ENCODE measurements at regions not wholly inside any gene's neighbourhood (a gene's known extent, or its start where the extent isn't known, plus 50 kb on each side); places are given as distances from the start of the nearest gene placed in this dataset.
"Not testable (repeated sequence)": the region's sequence is repeated elsewhere in the genome, so short reads cannot be mapped to it uniquely, and the experiment has no call there.

DNA sequence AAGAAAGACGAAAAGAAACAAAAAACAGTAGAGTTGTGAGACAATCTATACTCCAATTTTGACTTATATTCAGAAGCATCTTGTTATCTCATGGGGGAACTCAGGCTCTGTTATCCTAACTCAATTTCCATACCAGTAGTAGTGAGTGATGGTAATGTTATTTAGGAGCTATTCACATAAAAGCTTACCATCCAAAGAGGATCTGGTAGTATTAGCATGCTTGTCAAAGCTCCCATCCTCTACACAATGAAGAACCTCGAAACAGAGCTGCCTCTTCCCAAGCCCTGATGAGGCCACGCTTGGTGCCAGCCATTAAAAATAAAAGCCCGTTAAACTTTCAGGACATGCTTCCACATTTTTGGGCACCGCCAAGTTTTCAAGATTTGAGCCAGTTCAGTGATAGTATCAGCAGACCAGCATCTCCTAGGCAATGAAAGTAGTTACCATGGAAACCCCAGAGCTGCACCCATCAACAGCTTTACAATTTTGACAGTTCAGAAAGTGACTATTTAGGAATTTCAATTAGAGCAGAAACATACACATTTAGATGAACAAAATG is 173.3 kb downstream of the CD83 start:
- DNase-seq, result no peak

DNA sequence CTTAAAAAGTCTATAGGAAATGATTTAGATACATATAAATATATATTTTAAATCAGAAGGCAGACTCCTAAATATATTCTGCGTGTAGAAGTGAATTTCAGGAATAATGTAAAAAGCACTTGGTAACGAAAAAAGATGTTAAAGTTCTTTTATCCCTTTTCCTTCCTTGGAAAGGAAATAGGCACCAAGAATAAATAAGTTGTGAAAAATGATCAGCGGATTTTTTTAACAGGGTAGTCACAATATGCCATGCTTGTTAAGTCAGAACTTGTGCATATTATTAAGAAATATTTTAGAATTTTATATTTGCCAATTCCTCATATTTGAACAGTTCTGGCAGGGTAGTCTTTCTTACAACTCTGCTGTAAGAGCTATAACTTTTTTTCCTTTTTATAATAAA is 173.8 kb downstream of the CD83 start:
- DNase-seq, result no peak

DNA sequence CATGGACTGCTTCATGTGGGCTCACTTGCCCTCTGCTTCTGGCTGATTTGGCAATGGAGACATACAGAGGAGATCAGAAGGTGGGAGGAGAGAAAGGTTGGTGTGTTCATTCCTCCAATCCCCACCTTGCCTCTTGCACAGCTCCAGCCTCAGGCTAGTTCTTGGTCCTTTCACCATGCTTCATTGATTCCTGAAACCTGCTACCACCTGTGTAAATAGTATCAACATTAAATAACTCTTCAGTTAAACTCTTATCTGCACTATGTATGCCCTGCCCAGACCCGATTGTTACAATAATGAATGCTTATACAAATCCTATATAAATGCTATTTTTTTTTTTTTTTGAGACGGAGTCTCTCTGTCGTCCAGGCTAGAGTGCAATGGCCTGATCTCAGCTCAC is 174.5 kb downstream of the CD83 start:
- no peak for DNase-seq

DNA sequence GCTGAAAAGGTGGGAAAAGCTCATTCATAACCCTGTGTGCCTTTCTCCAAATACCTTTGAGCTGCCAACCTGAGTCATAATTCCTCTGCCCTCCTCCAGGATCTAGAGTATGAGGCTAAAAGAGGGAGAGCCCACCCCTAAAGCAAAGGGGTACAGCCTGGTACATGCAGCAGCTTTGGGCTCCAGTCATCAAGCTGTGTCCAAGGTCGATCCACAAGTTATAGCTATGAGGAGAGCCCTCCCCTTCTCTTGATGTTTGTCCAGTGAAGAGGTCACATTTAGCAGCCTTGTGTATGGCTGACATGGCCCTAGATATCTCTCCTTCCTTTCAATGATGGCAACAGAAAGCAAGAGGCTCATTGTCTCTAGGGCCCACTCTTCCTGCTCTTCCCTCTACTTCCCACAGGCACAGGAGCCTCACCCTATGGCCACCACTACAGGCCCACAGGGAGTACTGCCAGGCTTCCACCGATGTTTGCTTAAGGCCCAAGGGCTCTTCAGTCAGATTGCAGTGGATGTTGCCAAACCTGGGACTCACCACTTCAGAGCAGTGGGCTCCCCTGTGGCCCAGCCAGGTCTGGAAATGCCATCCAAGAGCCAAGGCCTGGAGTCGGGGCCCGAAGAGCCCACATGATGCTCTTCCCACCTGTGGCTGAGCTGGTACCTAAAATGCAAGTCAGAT is 176.8 kb downstream of the CD83 start:
- no peak for DNase-seq

DNA sequence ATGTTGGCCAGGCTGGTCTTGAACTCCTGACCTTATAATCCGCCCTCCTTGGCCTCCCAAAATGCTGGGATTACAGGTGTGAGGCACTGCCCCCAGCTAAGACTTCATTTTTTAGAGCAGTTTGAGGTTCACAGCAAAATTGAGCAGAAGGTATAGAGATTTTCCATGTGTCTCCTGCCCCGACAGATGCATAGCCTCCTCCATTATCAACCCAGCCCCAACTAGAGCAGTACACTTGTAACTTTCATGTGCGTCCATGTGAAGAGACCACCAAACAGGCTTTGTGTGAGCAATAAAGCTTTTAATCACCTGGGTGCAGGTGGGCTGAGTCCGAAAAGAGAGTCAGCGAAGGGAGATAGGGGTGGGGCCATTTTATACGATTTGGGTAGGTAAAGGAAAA is 179.1 kb downstream of the CD83 start:
- not testable (repeated sequence) for DNase-seq

DNA sequence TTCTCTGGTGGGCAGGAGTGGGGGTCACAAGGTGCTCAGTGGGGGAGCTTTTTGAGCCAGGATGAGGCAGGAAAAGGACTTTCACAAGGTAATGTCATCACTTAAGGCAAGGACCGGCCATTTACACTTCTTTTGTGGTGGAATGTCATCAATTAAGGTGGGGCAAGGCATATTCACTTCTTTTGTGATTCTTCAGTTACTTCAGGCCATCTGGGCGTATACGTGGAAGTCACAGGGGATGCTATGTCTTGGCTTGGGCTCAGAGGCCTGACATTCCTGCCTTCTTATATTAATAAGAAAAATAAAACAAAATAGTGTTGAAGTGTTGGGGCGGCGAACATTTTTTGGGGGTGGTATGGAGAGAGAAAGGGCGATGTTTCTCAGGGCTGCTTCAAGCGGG is 179.5 kb downstream of the CD83 start:
- not testable (repeated sequence) for DNase-seq

DNA sequence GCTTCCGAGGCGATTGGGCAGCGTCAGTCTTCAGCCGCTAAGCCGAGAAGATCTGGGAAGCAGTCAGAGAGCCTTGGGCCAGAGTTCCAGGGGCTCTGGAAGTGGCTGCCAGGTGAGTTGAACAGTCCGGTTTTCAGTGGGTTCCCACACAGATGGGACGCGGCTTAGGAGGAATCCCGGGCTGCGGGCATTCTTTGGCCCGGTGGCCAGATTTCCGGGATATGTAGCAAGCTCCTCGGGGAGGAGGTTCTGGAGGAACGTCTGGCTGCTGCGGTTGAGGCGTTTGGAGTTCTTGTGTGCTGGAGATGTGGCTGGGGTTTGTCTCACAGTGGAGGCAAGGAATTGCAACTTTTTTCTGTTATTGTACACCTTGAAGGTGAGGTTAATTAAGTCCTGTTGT is 182.6 kb downstream of the CD83 start:
- DNase-seq, result not testable (repeated sequence)

DNA sequence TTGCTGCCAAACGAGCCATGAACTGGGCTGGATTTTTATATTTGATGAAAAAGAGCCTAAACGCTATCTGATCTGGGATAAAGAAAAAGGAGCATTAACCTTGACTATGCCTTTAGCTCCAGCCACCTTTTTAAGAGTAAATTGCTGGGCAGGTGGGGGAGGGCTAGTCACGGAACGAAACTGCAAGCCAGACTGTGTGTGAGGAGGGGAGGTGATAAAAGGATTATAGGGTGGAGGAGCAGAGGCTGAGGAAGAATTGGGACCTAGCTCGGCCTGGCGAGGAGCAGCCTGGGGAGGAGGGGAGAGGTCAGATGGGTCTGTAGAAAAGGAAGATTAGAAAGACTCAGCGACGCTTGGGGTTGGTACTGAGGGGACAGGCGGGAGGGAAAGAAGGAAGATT is 183.1 kb downstream of the CD83 start:
- not testable (repeated sequence) for DNase-seq

DNA sequence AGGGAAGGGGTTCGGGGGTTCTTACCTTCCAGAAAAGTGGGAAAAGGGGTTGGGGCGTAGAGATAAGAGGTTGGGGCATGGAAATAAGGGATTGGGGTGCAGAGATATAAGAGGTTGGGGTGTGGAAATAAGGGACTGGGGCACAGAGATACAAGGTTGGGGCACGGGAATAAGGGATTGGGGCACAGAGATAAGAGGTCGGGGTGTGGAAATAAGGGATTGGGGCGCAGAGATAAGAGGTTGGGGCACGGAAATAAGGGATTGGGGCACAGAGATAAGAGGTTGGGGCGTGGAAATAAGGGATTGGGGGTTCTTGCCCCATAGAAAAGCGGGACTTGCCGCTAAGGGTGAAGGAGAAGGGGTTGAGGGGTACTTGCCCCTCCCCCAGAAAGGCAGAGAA is 183.9 kb downstream of the CD83 start:
- not testable (repeated sequence) for DNase-seq

DNA sequence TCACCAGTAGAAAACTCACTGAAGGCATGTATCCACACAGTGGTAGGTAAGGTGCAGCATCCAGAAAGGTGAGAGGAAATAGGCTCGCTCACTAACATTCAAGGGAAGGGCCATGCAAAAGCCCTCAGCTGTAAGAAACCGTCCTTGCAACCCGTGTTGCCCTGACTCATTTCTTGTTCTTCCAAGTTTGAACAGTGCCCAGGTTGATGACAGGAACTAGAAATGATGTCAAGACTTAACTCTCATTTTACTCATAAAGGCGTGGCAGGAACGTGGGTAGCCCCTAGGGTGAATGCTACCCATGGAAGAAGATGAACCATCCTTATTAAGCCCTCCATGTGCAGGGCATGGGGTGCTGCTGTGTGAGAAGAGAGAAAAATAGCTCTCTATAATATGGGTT is 187.6 kb downstream of the CD83 start:
- DNase-seq, result no peak

DNA sequence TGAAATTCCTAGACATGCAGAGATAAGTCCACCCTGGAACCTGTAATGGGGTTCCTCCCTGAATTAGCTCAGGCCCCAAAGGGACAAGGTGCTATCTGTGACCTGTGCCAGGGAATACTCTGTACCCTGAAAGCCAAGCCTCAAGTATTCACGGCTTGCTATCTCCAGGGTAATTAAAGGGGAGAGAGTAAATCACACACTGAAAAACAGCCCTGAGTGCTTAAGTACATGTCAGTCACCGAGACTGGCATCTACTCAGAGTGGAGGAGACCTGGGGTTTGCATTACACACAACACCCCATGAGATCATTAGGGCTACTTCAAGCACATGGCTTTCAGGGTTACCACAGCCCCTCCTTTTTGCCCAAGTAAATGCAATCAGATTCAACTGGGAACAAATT is 188.1 kb downstream of the CD83 start:
- DNase-seq, result no peak

DNA sequence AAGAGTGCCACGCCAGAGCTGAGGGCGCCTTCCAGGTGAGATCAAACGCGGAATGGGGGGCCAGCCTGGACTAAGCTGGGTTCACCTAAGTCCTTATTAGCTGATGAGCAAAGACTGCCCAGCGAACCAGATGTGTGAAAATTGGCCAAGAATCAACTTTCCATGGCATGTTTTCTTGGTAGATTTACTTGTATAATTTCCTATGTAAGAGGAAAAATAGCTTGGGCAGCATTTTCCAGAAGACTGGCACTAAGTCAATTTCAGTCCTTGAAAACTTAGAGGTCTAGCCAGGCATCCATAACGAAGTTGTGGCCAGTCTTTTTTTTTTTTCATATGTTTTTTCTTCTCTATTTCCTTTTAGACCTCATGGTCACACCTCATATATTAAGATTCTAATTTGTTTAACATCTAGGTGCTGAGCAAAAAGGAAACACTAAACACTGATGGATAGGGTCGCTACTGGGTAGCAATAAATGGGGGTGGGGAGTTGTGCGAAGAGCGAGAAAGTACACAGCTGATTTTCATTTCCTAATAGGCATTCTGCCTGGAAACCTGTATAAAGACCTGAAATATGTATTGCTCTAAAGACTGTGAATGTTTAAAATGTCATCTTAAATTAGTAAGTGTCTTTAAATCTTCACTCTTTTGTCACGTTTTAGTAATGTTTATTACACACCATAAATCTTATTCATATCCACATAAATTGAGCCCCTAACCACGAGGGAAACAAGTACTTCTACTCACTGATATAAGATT is 188.8 kb downstream of the CD83 start:
- DNase-seq, result no peak

DNA sequence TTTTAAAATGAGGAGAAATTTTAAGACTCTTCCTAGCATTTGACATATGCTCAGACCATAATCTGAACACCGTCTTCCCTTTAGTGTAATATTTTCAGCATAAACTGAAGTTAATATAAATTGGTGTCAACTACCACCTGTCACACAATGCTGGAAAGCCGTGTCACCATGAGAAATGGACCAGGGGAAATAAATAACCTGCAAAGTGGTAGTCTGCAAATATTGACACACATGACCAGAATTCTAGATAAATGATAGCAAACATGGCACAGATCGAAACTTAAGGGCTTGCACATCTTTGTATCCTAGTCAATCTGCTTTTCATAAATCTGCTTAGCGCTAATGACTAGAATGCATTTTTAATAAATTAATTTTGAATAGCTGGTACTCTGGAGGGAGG is 191.9 kb downstream of the CD83 start:
- DNase-seq, result no peak

DNA sequence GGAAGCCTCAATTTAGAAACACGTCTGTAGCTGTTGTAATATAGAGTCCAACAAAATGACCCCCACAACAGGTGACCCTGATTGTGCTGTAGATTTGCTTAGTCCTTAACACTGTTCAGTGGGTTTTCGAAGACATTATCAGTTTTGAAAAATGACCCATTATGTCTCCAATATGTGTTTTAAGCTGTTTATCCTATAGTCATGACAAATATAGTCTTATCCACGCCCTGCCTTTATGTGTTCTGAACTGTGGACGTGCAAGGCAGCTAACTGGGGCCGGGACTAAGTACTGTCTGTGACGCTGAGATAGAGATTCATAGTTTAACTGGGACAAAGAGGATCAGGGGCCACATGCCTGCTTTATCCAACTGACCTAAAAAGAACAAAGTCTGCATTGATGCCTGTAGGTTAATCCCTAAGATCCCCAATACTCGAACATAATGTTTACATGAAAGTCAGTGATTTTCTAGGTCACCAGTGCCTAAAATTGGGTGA is 192.4 kb downstream of the CD83 start:
- DNase-seq, result no peak

DNA sequence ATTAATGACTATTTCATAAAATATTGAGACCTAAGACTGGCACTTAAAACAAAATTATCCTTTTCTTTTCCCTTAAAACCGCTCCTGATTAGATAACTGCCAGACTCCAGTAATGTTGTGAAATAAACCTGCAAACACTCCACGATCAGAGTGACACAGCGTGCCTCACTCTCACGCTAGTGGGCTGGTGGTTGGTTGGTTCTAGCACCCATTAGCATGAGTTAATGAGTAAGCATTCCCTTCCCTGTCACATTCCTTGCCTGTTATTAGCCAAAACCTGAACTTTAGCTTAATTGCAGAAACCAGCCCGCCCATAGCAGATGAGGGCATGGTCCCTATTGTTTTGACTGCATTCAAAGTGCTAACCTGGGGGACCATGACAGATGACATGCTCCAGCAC is 193.4 kb downstream of the CD83 start:
- DNase-seq, result no peak

DNA sequence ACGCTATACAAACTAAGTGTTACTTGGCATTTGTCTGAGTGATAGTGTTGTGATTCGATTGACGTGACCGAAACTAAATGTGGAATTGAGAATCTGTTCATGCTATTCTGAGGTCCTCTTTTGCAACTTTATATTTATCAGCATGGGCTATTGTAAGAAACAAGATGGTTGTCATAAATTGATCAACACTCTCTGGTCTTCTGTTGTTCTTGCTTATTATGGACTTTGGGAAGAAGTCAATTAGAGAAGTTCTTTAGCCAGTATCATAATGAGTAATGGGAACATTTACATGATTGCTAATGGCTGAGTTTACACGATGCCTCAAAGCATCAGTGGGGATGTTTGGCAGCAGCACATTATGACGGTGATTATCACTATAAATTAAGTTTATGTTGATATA is 195.0 kb downstream of the CD83 start:
- DNase-seq, result no peak

DNA sequence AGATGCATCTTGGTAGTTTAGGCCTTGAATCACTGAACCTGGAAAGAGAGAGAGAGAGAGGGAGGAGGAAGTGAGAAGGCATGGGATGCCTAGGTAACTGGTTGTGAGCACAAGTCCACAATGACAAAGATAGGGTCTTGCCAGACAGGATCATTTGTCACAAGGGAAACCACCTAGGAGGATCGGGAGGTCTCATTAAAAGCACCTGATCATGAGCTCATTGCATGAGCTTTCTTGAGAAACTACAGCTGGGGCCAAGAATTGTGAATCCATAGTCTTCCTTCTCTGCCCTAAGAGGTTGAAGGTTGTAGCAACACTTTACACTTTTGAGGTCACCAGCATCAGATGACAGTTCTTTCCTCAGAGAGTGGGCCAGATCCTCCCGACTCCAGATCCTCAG is 195.7 kb downstream of the CD83 start:
- DNase-seq, result no peak

DNA sequence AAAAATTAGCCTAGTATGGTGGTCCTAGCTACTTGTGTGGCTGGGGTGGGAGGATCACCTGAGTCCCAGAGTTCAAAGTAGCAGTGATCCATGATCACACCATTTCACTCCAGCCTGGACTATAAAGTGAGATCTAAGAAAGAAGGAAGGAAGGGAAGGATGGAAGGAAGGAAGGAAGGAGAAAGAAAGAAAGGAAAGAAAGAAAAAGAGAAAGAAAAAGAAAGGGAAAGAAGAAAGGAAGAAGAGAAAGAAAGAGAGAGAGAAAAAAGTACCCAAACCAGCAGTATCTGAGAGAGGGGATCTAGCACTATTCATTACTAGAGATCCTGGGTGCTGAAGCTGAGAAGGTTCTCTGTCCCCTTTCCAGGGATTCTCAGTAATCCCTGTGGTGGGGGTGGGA is 197.8 kb downstream of the CD83 start:
- DNase-seq, result no peak

DNA sequence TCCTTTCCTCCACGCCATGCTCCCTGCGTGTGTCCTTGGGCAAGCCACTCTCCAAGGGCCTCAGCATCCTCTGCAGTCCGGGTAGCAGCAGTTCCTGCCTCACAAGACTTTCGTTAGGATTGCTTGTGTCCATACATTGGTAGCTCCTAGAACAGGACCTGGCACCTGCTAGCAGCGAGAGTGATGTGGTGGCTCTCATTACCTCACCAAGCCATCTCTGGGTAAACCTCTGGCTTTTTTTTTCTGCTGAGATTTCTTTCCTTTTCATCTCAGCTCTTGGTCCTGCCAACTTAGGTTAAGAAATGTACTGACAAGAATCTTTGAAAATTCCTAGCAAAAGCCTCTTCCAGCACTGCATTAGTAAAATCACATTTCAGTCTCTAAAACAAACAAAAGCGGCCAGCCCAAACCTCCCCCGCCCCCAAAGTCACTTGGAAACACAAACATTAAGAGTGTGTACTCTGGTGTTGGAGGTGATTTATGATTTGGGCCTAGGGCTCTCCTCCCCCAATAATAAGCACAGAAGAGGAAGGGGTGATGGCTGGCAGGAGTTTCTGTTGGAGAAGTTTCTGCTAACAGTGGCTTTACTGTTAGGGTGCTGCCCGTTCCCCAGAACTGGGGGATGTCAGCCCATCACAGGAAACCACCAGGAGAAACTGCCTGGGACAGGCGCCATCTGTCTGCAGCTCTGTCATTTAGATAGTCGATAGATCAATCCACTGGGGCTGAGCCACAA is 199.2 kb downstream of the CD83 start:
- peak; percentile 83 for DNase-seq

DNA sequence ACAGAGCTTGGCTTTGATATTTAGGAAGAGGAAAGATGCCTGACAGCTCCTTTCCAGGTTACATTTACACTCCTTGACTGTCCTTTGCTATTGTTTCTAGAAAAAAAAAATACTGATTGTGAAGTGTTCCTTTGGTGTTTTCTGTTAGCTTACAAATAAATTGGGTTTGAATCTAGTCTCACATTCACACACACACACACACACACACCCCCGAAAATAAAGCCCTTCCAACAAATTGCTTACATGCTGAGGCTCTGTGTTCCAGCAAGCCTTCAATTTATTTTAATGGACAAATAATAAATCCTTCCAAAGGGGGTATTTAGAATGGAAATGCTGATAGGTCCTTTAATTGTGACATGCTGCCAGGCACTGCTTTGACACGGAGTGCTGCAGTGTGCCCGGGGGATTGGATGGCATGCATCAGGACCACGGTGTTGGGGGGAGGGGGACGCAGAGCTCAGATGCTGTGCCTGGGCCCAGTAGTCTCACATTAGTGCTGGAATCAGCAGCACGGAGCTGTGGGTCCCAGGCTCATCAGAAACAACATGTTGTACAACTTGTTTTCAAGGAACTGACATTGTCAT is 199.9 kb downstream of the CD83 start:
- no peak for DNase-seq

DNA sequence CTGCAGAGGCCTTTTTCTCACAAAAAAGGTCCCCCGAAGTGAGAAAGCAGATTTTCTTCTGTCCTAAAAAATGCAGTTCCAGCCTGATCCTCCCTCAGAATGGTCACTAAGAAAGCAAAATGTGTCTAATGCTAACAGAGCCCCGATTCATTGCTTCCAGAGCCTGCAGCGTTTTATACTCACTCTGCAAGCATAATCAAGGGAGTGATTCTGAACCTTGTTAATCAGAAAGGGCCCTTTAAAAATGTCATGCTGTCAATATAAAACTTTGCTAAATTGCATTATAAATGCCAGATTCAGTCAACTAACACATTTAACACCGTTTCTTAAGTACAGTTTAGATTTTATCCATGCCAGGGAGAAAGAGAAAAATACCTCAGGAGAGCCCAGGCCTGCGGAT is 202.8 kb downstream of the CD83 start:
- DNase-seq, result no peak
